Activated T-helper 2 cell treated with anti-CD3 and anti-CD28 coated beads, Interferon-gamma antibody, Interleukin-2, Interleukin-4, amounts not matched to agents 10 μg/mL and 5 μg/mL and 100 μg/mL, durations not matched to agents 14 hours and 24 hours and 36 hours (primary cell): ENCODE measurements at regions not wholly inside any gene's neighbourhood (a gene's known extent, or its start where the extent isn't known, plus 50 kb on each side); places are given as distances from the start of the nearest gene placed in this dataset.

ENCODE experiments used
- DNase-seq: peaks from one replicate; pipeline ENCODE4 v3.0.0; 2021; ENCODE audit warnings: low spot score
- H3K27ac Mint-ChIP-seq: one replicate; pipeline ENCODE4 v1.8.0; 2021; ENCODE audit warnings: mixed read lengths
- H3K27me3 Mint-ChIP-seq: one replicate; pipeline ENCODE4 v1.8.0; 2021; ENCODE audit warnings: low read depth, mixed read lengths
- H3K36me3 Mint-ChIP-seq: one replicate; pipeline ENCODE4 v1.8.0; 2021; ENCODE audit warnings: low read depth, mixed read lengths
- H3K4me1 Mint-ChIP-seq: one replicate; pipeline ENCODE4 v1.8.0; 2021; ENCODE audit warnings: low read depth, mixed read lengths
- H3K4me3 Mint-ChIP-seq: one replicate; pipeline ENCODE4 v1.8.0; 2021; ENCODE audit warnings: low read depth, mild to moderate bottlenecking, moderate library complexity, mixed read lengths
- H3K9me3 Mint-ChIP-seq: one replicate; pipeline ENCODE4 v1.8.0; 2021; ENCODE audit warnings: mixed read lengths
- intact Hi-C: fragments of 100-400 bp; cut with micrococcal nuclease; formaldehyde crosslinking; loops from one replicate; pipeline ENCODE4 v1.15.1; 2023

DNA sequence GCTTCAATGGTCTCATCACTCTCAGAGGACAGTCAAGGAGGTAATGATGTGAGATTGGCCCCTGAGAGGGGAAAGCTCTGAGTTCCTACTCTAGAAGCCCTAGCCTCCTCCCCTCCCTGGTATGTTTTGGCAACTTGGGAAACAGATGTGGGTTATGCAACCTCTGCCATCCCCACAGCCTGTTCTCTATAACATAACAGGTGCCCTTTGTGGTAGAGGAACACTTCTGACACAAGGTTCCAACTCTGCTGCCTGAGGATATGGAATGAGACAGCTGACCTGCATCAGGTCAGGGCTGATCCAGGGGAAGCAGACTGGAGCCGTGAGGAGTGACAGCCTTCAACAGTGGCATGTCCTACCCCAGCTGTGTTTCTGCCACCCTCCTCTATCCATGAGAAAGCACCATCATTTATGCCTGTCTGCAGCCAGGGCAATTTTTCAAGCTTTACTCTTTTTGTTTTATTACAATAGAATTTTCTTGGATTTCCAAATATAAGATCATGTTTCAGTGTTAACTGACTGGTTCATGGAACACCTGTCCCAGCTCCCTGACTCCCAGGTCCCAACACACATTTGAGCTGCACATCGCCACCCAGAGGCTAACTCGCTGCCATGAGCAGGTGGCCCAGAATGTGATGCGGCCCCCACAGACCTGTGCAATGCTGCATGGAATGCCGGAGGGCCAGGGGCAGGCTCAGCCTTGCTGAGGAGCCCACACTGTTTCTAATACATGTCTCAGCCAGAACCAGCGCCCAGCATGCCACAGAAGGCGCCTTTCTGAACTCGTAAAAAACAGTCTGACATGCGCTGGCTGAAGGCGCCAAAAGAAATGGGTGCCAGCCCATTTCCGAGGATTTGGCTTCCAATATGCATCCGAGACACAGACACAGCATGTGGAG is 124.8 kb upstream of the CHST15 start:
- peaks cover 7% of the 10 kb centered on the region for H3K27me3 Mint-ChIP-seq
- H3K4me1 Mint-ChIP-seq: peaks cover 12% of the 10 kb centered on the region
- H3K4me3 Mint-ChIP-seq: no peak overlapping the region
- no peak overlapping the region for H3K27ac Mint-ChIP-seq
- no peaks in the 10 kb centered on the region for H3K36me3 Mint-ChIP-seq
- intact Hi-C loops: no loop called here
- H3K9me3 Mint-ChIP-seq: no peaks in the 10 kb centered on the region
- no peak for DNase-seq

DNA sequence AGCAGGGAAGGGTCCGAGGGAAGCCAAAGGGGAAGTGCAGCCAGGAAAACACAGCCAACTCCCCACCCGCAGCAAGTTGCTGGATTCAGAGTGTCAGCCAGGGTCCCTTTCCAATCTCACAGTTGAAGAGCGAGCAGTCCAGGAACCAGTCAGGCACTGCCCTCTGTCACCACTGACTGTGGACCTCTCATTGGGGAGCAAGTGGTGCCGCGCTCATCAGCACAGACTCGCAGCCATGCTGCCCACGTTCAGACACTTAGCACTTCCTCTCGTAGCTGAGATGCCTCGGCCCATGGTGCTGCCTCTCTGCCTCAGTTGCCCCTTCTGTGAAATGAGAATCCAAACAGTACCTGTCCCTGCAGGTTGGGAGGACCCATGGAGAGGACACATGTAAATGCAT is 123.6 kb upstream of the CHST15 start:
- Mint-ChIP-seq H3K4me1 (peaks cover 8% of the 10 kb centered on the region), H3K27ac (no peak overlapping the region)

DNA sequence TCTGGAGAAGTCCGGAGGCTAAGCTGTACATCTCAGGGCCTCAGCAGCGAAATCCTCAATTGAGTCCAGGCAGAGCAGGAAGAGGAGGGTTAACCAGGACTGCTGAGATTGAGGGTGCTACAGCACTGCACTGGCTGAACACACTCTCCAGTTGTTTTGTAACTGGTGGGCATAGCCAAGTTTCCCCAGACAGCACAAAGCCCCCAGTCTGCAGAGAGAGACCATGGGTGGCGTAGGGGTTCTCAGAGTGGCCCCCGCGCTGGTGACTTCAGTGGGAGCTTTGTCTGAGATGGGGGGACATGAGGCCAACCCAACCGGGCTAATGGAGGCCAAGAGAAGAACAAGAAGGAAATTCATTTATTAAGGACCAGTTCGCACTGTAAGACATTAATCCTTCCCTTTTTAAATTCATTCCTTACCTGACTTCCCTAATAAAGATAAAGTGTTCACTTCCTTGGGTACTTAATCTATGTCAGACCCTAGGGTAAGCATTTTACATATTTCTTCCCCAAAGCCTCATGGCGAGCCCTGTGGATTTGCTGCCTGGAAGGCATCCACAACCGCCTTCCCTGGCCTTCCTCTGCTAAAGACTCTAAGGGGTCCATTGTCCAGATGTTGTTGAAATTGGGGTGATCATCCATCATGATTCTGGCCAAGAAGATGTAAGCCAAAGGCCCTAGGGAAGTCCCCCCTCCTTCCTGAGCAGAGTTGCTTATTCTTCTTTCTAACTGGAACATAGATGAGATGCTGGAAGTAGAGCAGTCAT is 121.4 kb upstream of the CHST15 start:
- Mint-ChIP-seq H3K4me1 (no peaks in the 10 kb centered on the region), H3K36me3 (no peaks in the 10 kb centered on the region), H3K27me3 (peaks cover 4% of the 10 kb centered on the region), H3K9me3 (no peaks in the 10 kb centered on the region), H3K4me3 (no peak overlapping the region), H3K27ac (no peak overlapping the region)
- intact Hi-C loops: no loop called here
- DNase-seq: no peak

More for the DNA sequence above, 123.6 kb upstream of the CHST15 start:
- H3K36me3 Mint-ChIP-seq: no peaks in the 10 kb centered on the region
- no peaks in the 10 kb centered on the region for H3K9me3 Mint-ChIP-seq
- peaks cover 7% of the 10 kb centered on the region for H3K27me3 Mint-ChIP-seq
- no peak overlapping the region for H3K4me3 Mint-ChIP-seq
- intact Hi-C loops: no loop called here
- no peak for DNase-seq

DNA sequence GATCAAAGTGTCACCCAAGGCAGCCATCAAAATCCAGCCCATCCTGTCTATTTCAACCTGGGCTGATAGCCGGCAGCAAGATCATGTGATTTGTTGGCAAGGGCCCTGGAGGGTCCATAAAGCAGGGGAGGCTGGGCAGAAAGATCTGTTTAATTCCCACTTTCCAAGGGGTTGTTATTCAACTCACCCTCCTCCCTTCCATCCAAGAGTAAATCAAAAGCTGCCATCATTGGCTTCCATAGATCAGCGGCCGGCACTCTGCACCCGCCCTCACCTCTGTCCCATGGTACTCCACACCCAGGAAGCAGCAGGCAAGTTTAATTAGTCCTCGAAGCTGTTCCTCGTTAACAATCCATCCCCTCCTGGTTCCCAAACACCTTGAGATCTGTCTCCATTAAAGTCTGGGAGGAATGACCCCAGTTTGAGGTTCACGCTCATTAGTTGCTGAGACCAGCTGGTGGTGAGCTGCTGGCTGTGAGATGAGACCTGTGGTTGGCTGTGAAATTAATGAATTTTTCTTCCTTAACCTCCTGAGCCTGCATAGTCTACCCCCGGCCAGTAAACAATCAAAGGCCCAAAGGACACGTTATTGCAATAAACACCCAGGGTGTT is 120.6 kb upstream of the CHST15 start:
- Mint-ChIP-seq H3K36me3 (no peaks in the 10 kb centered on the region), H3K9me3 (no peaks in the 10 kb centered on the region), H3K4me3 (no peak overlapping the region), H3K27ac (no peak overlapping the region), H3K27me3 (peaks cover 4% of the 10 kb centered on the region), H3K4me1 (no peaks in the 10 kb centered on the region)
- intact Hi-C loops: no loop called here
- no peak for DNase-seq

DNA sequence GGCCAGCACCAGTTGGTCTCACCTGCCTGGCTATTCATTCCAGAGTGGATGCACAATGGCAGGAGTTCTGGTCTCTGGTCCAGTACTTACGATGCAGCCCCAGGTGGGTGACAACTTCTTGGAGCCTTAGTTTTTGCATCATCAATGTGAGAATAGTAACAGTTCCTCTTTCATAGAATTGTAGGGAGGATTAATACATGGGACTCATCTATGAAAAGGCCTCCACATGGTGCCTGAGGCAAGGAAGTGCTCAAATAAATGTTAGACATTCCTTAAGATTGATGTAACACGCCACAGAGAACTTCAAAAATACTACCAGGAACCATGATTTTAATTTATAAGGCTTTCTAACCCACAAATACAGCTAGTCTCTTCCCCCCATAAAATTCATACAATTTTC is 120.1 kb upstream of the CHST15 start:
- Mint-ChIP-seq H3K9me3 (no peaks in the 10 kb centered on the region), H3K4me1 (no peaks in the 10 kb centered on the region), H3K4me3 (no peak overlapping the region), H3K27ac (no peak overlapping the region), H3K36me3 (no peaks in the 10 kb centered on the region), H3K27me3 (peaks cover 4% of the 10 kb centered on the region)
- intact Hi-C loops: no loop called here
- DNase-seq: no peak

DNA sequence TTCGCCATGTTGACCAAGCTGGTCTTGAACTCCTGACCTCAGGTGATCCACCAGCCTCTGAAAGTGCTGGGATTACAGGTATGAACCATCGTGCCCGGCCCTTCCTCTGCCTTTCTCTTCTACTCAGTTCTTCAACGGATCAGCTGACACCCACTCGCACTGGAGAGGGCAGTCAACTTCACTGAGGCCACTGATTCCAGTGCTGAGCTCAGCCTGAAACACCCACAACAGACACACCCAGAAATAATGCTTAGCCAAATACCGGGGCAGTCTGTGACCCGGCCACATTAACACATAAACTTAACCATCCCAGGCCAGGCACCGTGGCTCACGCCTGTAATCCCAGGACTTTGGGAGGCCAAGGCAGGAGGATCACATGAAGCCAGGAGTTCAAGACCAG is 119.3 kb upstream of the CHST15 start:
- Mint-ChIP-seq H3K4me3 (no peak overlapping the region), H3K27me3 (peaks cover 4% of the 10 kb centered on the region), H3K4me1 (no peaks in the 10 kb centered on the region)

DNA sequence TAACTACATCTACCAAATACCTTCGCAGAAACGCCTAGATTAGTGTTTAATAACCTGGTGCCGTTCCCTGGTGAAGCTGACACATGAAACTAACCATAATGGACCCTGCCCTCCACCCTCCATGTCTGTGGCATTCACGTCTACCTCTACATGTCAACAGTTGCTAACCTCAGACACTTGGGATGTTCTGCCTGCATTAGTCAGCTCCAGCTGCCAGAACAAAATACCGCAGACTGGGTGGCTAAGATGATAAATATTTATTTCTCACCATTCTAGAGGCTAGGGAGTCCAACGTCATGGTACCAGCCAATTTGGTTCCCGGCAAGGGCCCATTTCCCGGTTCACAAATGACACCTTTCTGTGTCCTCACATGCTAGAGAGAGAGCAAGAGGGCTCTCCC is 118.5 kb upstream of the CHST15 start:
- Mint-ChIP-seq H3K4me1 (no peaks in the 10 kb centered on the region), H3K27ac (no peak overlapping the region), H3K27me3 (peaks cover 4% of the 10 kb centered on the region), H3K4me3 (no peak overlapping the region), H3K9me3 (no peaks in the 10 kb centered on the region), H3K36me3 (no peaks in the 10 kb centered on the region)
- intact Hi-C loops: no loop called here
- DNase-seq: no peak

More for the DNA sequence above, 119.3 kb upstream of the CHST15 start:
- Mint-ChIP-seq H3K36me3 (no peaks in the 10 kb centered on the region), H3K27ac (no peak overlapping the region), H3K9me3 (no peaks in the 10 kb centered on the region)
- no peak for DNase-seq
- intact Hi-C loops: no loop called here

DNA sequence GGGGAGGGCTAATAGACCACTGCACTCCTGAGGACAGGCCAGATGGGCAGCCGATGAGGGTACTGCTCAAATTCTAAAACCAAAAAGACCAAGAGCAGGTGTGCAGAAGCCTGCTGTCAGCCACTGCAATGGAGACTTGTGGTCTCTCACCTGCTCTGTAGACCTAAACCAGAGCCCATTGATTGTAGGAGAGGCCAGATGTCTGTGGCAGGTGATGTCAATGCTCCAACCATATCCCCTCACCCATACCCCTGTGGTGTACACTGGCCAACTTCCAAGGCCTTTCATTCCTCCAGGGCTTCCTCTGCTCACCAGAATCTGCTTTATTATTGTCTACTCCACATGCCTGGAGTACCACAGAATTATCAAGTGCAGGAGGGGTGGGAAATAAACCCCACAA is 116.9 kb upstream of the CHST15 start:
- no peak overlapping the region for H3K4me3 Mint-ChIP-seq
- H3K9me3 Mint-ChIP-seq: no peaks in the 10 kb centered on the region
- intact Hi-C loops: no loop called here
- H3K36me3 Mint-ChIP-seq: no peaks in the 10 kb centered on the region
- no peaks in the 10 kb centered on the region for H3K4me1 Mint-ChIP-seq
- DNase-seq: no peak
- no peaks in the 10 kb centered on the region for H3K27me3 Mint-ChIP-seq
- no peak overlapping the region for H3K27ac Mint-ChIP-seq

DNA sequence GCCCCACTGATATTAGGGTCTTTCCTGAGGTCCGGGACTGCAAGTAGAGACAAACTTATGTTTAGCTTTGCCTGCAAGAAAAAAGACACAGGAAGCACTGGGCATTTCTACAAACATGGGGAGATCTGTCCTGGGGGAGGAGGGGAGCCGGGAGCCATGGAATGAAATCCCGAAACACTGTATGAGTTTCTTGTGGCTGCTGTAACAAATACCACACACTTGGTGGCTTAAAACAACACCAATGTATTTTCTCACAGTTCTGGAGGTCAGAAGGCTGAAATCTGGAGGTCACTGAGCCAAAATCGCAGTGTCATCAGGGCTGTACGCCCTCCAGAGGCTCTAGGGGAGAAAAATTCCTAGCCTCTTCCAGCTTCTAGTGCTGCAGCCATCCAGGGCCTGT is 114.0 kb upstream of the CHST15 start:
- H3K27me3 Mint-ChIP-seq: no peaks in the 10 kb centered on the region
- intact Hi-C loops: no loop called here
- no peak overlapping the region for H3K4me3 Mint-ChIP-seq
- no peaks in the 10 kb centered on the region for H3K9me3 Mint-ChIP-seq
- no peaks in the 10 kb centered on the region for H3K36me3 Mint-ChIP-seq
- H3K4me1 Mint-ChIP-seq: no peaks in the 10 kb centered on the region
- H3K27ac Mint-ChIP-seq: no peak overlapping the region
- no peak for DNase-seq

DNA sequence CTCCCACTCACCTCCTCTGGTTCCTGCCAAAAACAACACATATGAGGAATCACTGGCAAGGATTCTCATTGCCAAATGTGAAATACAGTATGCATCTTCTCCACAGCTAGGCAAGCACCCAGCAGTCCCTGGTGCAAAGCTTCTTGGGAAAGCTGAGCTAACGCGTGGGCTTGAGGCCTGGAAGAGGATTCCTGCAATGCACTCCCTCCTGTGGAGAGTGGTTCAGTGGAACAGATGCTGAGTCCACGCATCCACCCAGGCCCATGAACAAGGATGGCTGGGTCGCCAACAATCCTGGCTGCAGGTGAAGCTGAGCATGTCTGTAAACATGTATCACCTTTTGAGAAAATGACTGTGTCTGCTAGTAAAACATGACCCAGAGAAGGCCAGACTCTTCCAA is 113.2 kb upstream of the CHST15 start:
- no peak overlapping the region for H3K27ac Mint-ChIP-seq
- no peak overlapping the region for H3K4me3 Mint-ChIP-seq

DNA sequence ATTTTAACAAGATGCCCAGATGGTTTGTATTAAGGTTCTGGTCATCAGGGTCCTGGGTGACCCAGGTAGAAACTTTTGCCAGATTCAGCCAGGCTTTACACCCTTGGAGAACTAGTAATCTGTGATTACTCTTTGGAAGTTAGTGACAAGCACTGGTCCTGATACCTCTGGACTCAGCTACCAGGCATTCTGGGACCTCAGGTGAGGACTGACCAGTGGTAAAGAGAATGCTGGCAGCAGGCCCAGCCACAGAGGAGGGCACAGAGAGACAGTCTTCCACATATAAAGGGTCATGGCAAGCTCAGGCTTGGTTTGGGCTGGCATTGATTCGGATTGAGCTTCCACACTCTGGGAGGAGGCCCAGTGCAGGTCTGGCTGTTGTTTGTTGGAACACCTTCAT is 112.0 kb upstream of the CHST15 start:
- H3K9me3 Mint-ChIP-seq: no peaks in the 10 kb centered on the region
- intact Hi-C loops: no loop called here
- H3K36me3 Mint-ChIP-seq: no peaks in the 10 kb centered on the region

More for the DNA sequence above, 113.2 kb upstream of the CHST15 start:
- H3K9me3 Mint-ChIP-seq: no peaks in the 10 kb centered on the region
- no peaks in the 10 kb centered on the region for H3K27me3 Mint-ChIP-seq
- H3K36me3 Mint-ChIP-seq: no peaks in the 10 kb centered on the region
- intact Hi-C loops: no loop called here
- H3K4me1 Mint-ChIP-seq: no peaks in the 10 kb centered on the region
- no peak for DNase-seq

DNA sequence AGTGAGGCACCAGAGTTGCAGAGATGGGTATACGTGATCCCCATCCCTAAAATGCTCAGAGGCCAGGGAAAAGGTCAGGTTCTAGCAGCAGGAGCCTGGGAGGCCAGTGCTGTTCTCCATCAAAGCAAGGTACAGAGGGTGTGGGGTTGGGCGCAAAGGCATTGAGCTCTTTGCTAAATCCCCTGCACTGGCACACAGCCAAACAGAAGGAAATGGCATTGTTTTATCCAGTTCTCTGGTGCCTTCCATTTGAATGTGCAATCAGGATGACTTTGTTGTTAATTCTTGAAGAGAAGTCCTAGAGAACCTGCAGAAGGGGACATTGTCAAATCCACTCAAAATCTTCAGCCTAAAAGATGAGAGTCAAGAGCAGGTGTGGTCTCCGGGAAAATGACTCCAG is 111.3 kb upstream of the CHST15 start:
- no peak overlapping the region for H3K27ac Mint-ChIP-seq
- no peak for DNase-seq
- peaks cover 2% of the 10 kb centered on the region for H3K27me3 Mint-ChIP-seq
- H3K9me3 Mint-ChIP-seq: no peaks in the 10 kb centered on the region
- intact Hi-C loops: no loop called here
- no peaks in the 10 kb centered on the region for H3K36me3 Mint-ChIP-seq
- H3K4me3 Mint-ChIP-seq: no peak overlapping the region
- H3K4me1 Mint-ChIP-seq: no peaks in the 10 kb centered on the region

More for the DNA sequence above, 112.0 kb upstream of the CHST15 start:
- no peak overlapping the region for H3K4me3 Mint-ChIP-seq
- H3K27ac Mint-ChIP-seq: no peak overlapping the region
- DNase-seq: no peak
- no peaks in the 10 kb centered on the region for H3K27me3 Mint-ChIP-seq
- no peaks in the 10 kb centered on the region for H3K4me1 Mint-ChIP-seq

DNA sequence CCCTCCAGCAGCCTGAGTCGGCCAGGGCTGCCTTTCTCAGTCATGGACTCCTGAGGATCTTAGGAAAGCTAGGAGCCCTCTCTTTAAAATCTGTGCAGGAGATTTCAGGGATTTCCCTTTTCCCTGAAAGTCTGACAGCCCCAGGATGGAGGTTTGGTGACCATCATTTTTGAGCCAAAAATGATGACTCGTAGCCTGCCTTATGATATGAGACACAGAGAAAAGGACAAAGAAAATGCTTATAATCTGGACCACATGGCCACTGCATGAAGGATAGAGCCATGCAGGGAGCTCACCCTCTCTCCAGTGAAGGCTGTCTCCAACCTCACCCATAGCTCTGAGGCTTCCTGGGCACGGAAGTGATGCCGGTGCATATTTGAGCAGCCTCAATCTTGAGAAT is 106.6 kb upstream of the CHST15 start:
- Mint-ChIP-seq H3K36me3 (no peaks in the 10 kb centered on the region), H3K4me3 (no peak overlapping the region), H3K9me3 (no peaks in the 10 kb centered on the region), H3K27ac (no peak overlapping the region), H3K4me1 (no peaks in the 10 kb centered on the region), H3K27me3 (peaks cover 4% of the 10 kb centered on the region)
- DNase-seq: no peak
- intact Hi-C loops: no loop called here
